ENCODE measurements at regions not wholly inside any gene's neighbourhood (a gene's known extent, or its start where the extent isn't known, plus 50 kb on each side); places are given as distances from the start of the nearest gene placed in this dataset.
"Not testable (repeated sequence)": the region's sequence is repeated elsewhere in the genome, so short reads cannot be mapped to it uniquely, and the experiment has no call there.

GRCh38 chrX:77167993-77168392 lies 279.2 kb upstream of the FGF16 start:
- DNase-seq = no peak

- no peak for DNase-seq
Observed at GRCh38 chrX:77174680-77175519, 272.3 kb upstream of the FGF16 start.

GRCh38 chrX:77200663-77201062 lies 246.5 kb upstream of the FGF16 start:
- no peak for DNase-seq

- DNase-seq = no peak
Observed at GRCh38 chrX:77223046-77223445, 224.1 kb upstream of the FGF16 start.

- no peak for DNase-seq
Observed at GRCh38 chrX:77264490-77264889, 182.7 kb upstream of the FGF16 start.

GRCh38 chrX:77275392-77275791 lies 171.8 kb upstream of the FGF16 start:
- DNase-seq = no peak

GRCh38 chrX:77276742-77277141 lies 170.4 kb upstream of the FGF16 start:
- no peak for DNase-seq

- no peak for DNase-seq
Observed at GRCh38 chrX:77277911-77278310, 169.3 kb upstream of the FGF16 start.

- not testable (repeated sequence) for DNase-seq
Observed at GRCh38 chrX:77279373-77279772, 167.8 kb upstream of the FGF16 start.

- DNase-seq = no peak
Observed at GRCh38 chrX:77293331-77293995, 153.7 kb upstream of the FGF16 start.

- DNase-seq = no peak
Observed at GRCh38 chrX:77298296-77298695, 148.9 kb upstream of the FGF16 start.

- no peak for DNase-seq
Observed at GRCh38 chrX:77298790-77299189, 148.4 kb upstream of the FGF16 start.

GRCh38 chrX:77299549-77299948 lies 147.6 kb upstream of the FGF16 start:
- DNase-seq = no peak

- DNase-seq = peak; percentile 55
Observed at GRCh38 chrX:77342004-77342403, 105.2 kb upstream of the FGF16 start.

- DNase-seq = no peak
Observed at GRCh38 chrX:77346859-77347258, 100.3 kb upstream of the FGF16 start.

- DNase-seq = no peak
Observed at GRCh38 chrX:77347572-77347971, 99.6 kb upstream of the FGF16 start.

GRCh38 chrX:77389891-77390290 lies 57.3 kb upstream of the FGF16 start:
- DNase-seq = no peak

GRCh38 chrX:77390365-77390764 lies 56.8 kb upstream of the FGF16 start:
- DNase-seq = not testable (repeated sequence)

GRCh38 chrX:77396781-77397180 lies 50.4 kb upstream of the FGF16 start:
- no peak for DNase-seq

All from femur (tissue), 1 donor.